Neural cell (in vitro differentiated cells): ENCODE measurements at regions not wholly inside any gene's neighbourhood (a gene's known extent, or its start where the extent isn't known, plus 50 kb on each side); places are given as distances from the start of the nearest gene placed in this dataset.

Experiments
- EP300 ChIP-seq: fragments of 450-650 bp; conservative IDR thresholded peaks from 2 replicates; pipeline ENCODE4 v1.6.1; 2014; ENCODE audit warnings: antibody characterized with exemption, mild to moderate bottlenecking, moderate library complexity; ENCODE audit not compliant: poor library complexity, severe bottlenecking
- EZH2 ChIP-seq: fragments of 200-600, 300-800 bp; shearing (Covaris generic), sonication (generic); IDR thresholded peaks from 2 replicates; pipeline ENCODE4 v1.6.1; 2014; ENCODE audit warnings: antibody characterized with exemption, low read length, borderline replicate concordance, mild to moderate bottlenecking; ENCODE audit not compliant: insufficient read depth, poor library complexity, severe bottlenecking
- MXI1 ChIP-seq: fragments of 450-650 bp; conservative IDR thresholded peaks from 2 replicates; pipeline ENCODE4 v1.6.1; 2014; ENCODE audit warnings: antibody characterized with exemption, mild to moderate bottlenecking; ENCODE audit not compliant: poor library complexity, severe bottlenecking
- POLR2AphosphoS5 ChIP-seq: IDR thresholded peaks from 2 replicates; pipeline ENCODE4 v1.6.1; 2012
- SMC3 ChIP-seq: fragments of 450-650 bp; conservative IDR thresholded peaks from 2 replicates; pipeline ENCODE4 v1.6.1; 2014; ENCODE audit warnings: antibody characterized with exemption, mild to moderate bottlenecking, moderate library complexity; ENCODE audit not compliant: poor library complexity
- TAF1 ChIP-seq: IDR thresholded peaks from 2 replicates; pipeline ENCODE4 v1.6.1; 2012; ENCODE audit warnings: low read depth
- TF ChIP-seq, protein P1 (sequence below): fragments of 450-650 bp; IDR thresholded peaks from 2 replicates; pipeline ENCODE4 v1.5.1; 2014; ENCODE audit warnings: antibody characterized with exemption, mild to moderate bottlenecking, moderate library complexity; ENCODE audit not compliant: poor library complexity, severe bottlenecking
- TF ChIP-seq, protein P2 (sequence below): IDR thresholded peaks from 2 replicates; pipeline ENCODE4 v1.6.1; 2012; ENCODE audit warnings: borderline replicate concordance

DNA sequence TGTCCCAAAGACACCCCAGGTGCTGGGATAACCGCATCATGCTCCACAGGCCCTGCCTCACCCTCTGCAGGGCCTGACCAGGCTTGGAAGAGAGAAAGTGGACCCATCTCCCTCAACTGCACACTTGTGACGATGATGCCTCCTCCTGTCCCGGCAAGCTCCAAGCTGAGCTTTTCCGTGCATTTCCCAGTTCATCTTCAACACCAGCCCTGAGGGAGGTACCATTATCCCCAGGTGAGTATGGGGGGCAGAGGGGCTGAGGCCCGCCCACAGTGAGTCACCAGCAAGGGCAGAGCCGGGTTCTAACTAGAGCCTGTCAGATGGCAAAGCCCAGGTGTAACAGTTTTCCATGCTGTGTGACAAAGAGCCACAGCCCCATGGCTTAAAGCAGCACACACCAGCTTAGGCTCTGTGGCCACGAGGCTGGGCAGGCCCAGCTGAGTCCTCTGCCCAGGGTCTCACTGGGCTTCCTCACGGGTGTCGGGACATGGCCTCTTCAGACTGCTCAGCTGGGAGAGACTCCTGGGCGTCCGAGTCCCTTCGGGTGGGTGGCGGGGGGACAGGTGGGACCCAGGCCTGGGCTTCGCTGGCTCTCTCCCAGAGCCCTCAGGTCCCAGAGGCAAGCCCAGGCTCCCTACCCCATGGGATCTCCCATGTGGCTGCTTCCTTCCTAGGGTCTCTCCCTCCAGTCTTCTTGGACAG is 108.4 kb upstream of the OTOS start:
- TF ChIP-seq, protein P1, sequence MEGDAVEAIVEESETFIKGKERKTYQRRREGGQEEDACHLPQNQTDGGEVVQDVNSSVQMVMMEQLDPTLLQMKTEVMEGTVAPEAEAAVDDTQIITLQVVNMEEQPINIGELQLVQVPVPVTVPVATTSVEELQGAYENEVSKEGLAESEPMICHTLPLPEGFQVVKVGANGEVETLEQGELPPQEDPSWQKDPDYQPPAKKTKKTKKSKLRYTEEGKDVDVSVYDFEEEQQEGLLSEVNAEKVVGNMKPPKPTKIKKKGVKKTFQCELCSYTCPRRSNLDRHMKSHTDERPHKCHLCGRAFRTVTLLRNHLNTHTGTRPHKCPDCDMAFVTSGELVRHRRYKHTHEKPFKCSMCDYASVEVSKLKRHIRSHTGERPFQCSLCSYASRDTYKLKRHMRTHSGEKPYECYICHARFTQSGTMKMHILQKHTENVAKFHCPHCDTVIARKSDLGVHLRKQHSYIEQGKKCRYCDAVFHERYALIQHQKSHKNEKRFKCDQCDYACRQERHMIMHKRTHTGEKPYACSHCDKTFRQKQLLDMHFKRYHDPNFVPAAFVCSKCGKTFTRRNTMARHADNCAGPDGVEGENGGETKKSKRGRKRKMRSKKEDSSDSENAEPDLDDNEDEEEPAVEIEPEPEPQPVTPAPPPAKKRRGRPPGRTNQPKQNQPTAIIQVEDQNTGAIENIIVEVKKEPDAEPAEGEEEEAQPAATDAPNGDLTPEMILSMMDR = no peak
- TF ChIP-seq POLR2AphosphoS5 (no peak), EP300 (no peak), TAF1 (no peak), EZH2 (no peak), SMC3 (no peak), MXI1 (no peak)
- TF ChIP-seq, protein P2, sequence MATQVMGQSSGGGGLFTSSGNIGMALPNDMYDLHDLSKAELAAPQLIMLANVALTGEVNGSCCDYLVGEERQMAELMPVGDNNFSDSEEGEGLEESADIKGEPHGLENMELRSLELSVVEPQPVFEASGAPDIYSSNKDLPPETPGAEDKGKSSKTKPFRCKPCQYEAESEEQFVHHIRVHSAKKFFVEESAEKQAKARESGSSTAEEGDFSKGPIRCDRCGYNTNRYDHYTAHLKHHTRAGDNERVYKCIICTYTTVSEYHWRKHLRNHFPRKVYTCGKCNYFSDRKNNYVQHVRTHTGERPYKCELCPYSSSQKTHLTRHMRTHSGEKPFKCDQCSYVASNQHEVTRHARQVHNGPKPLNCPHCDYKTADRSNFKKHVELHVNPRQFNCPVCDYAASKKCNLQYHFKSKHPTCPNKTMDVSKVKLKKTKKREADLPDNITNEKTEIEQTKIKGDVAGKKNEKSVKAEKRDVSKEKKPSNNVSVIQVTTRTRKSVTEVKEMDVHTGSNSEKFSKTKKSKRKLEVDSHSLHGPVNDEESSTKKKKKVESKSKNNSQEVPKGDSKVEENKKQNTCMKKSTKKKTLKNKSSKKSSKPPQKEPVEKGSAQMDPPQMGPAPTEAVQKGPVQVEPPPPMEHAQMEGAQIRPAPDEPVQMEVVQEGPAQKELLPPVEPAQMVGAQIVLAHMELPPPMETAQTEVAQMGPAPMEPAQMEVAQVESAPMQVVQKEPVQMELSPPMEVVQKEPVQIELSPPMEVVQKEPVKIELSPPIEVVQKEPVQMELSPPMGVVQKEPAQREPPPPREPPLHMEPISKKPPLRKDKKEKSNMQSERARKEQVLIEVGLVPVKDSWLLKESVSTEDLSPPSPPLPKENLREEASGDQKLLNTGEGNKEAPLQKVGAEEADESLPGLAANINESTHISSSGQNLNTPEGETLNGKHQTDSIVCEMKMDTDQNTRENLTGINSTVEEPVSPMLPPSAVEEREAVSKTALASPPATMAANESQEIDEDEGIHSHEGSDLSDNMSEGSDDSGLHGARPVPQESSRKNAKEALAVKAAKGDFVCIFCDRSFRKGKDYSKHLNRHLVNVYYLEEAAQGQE = no peak
